SK-N-SH (cell line): ENCODE measurements at regions not wholly inside any gene's neighbourhood (a gene's known extent, or its start where the extent isn't known, plus 50 kb on each side); places are given as distances from the start of the nearest gene placed in this dataset.

Source experiments
- CTCF ChIA-PET: fragments of 300-600, 350-600 bp; formaldehyde crosslinking; extraction: SDS; loops from one replicate; lab custom pipeline; 2021; lab: Yijun Ruan, JAX
- POLR2A ChIA-PET: fragments of 350-600 bp; sonication (Branson Sonifier 250); formaldehyde crosslinking; extraction: SDS; loops from one replicate; lab custom pipeline; 2020; ENCODE audit warnings: antibody characterized with exemption, inconsistent platforms; lab: Yijun Ruan, JAX
- DNase-seq: peaks from one replicate; pipeline ENCODE4 v3.0.0; 2012
- H2AFZ ChIP-seq: fragments of 200-600 bp; sonication (generic); 2 replicates; pipeline ENCODE4 v1.8.1; 2016; ENCODE audit warnings: antibody characterized with exemption, mild to moderate bottlenecking, low read depth
- H3F3A ChIP-seq: fragments of 200-600 bp; sonication (generic); replicated peaks from 2 replicates; pipeline ENCODE3; 2016; ENCODE audit warnings: antibody characterized with exemption, mild to moderate bottlenecking; ENCODE audit not compliant: insufficient read depth
- H3K27ac ChIP-seq, 2 experiments: fragments of 200-500 bp in 1 of 2; fragments of 200-600 bp in 1 of 2; sonication (Bioruptor generic) in 1 of 2; sonication (generic), shearing (Covaris generic) in 1 of 2; 2 replicates each; pipeline versions ENCODE4 v1.5.1 to v1.6.1; 2014 to 2016; ENCODE audit warnings: low read depth in 2 of 2, inconsistent platforms in 1 of 2, low read length in 1 of 2, mild to moderate bottlenecking in 1 of 2, mixed read lengths in 1 of 2
- H3K27me3 ChIP-seq: fragments of 200-600 bp; sonication (generic), shearing (Covaris generic); 2 replicates; pipeline ENCODE4 v1.6.1; 2016; ENCODE audit warnings: mixed run types; ENCODE audit not compliant: insufficient read depth
- H3K36me3 ChIP-seq, 2 experiments: fragments of 200-500 bp in 1 of 2; fragments of 200-600 bp in 1 of 2; sonication (Bioruptor generic) in 1 of 2; sonication (generic) in 1 of 2; replicated peaks in 1 of 2; 2 replicates each; pipeline versions ENCODE3 to v1.5.1; 2014 to 2016; ENCODE audit warnings: low read length in 1 of 2, mild to moderate bottlenecking in 1 of 2; ENCODE audit not compliant: insufficient read depth in 2 of 2, control insufficient read depth in 1 of 2
- H3K4me1 ChIP-seq, 2 experiments: fragments of 200-500 bp in 1 of 2; fragments of 200-600 bp in 1 of 2; sonication (Bioruptor generic) in 1 of 2; sonication (generic), shearing (Covaris generic) in 1 of 2; 2 replicates each; pipeline versions ENCODE4 v1.5.1 to v1.6.1; 2014 to 2016; ENCODE audit warnings: low read depth in 1 of 2, low read length in 1 of 2, mixed run types in 1 of 2; ENCODE audit not compliant: insufficient read depth in 2 of 2, control insufficient read depth in 1 of 2
- H3K4me2 ChIP-seq: fragments of 200-600 bp; sonication (generic), shearing (Covaris generic); 2 replicates; pipeline ENCODE4 v1.6.1; 2017; ENCODE audit warnings: mixed run types
- H3K4me3 ChIP-seq, 2 experiments: fragments of 200-500 bp in 1 of 2; fragments of 200-600 bp in 1 of 2; sonication (Bioruptor generic) in 1 of 2; sonication (generic), shearing (Covaris generic) in 1 of 2; 2 replicates each; pipeline versions ENCODE4 v1.5.1 to v1.8.1; 2014 to 2016; ENCODE audit warnings: low read depth in 2 of 2, inconsistent platforms in 1 of 2, low read length in 1 of 2, mild to moderate bottlenecking in 1 of 2, mixed read lengths in 1 of 2, moderate library complexity in 1 of 2
- H3K79me2 ChIP-seq: fragments of 200-600 bp; sonication (generic); 2 replicates; pipeline ENCODE4 v1.8.1; 2017; ENCODE audit warnings: mild to moderate bottlenecking; ENCODE audit not compliant: insufficient read depth
- H3K9ac ChIP-seq: fragments of 200-600 bp; sonication (generic); 2 replicates; pipeline ENCODE4 v1.6.1; 2017; ENCODE audit warnings: mixed run types
- H3K9me2 ChIP-seq: fragments of 200-600 bp; sonication (generic); 2 replicates; pipeline ENCODE4 v1.6.1; 2017; ENCODE audit warnings: mixed run types
- H3K9me3 ChIP-seq: fragments of 200-600 bp; sonication (generic); 2 replicates; pipeline ENCODE4 v1.6.1; 2017; ENCODE audit warnings: mixed run types, mild to moderate bottlenecking, moderate library complexity
- H4K20me1 ChIP-seq: fragments of 200-600 bp; sonication (generic); 2 replicates; pipeline ENCODE4 v1.6.1; 2017; ENCODE audit warnings: mild to moderate bottlenecking, mixed run types; ENCODE audit not compliant: insufficient read depth
- EP300 ChIP-seq, 2 experiments: IDR thresholded peaks; 2 replicates each; pipeline versions ENCODE4 v1.4.0 to v1.6.1; 2012; ENCODE audit warnings: borderline replicate concordance in 1 of 2, low read depth in 1 of 2, low read length in 1 of 2
- MXI1 ChIP-seq: IDR thresholded peaks from 2 replicates; pipeline ENCODE4 v1.6.1; 2012; ENCODE audit warnings: mild to moderate bottlenecking, low read depth, low read length, improper control_type of control experiment
- NRF1 ChIP-seq: IDR thresholded peaks from 2 replicates; pipeline ENCODE4 v1.6.1; 2012; ENCODE audit warnings: low read depth, mild to moderate bottlenecking, low read length
- REST ChIP-seq: IDR thresholded peaks from 2 replicates; pipeline ENCODE4 v1.6.1; 2012; ENCODE audit warnings: mild to moderate bottlenecking, low read depth, low read length, moderate library complexity
- TCF12 ChIP-seq: IDR thresholded peaks from 2 replicates; pipeline ENCODE4 v1.4.0; 2012
- USF2 ChIP-seq: fragments of 150-350 bp; IDR thresholded peaks from 2 replicates; pipeline ENCODE4 v1.6.1; 2017; ENCODE audit warnings: antibody characterized with exemption, low read length, low read depth, borderline replicate concordance
- YY1 ChIP-seq: IDR thresholded peaks from 2 replicates; pipeline ENCODE4 v1.4.0; 2012; ENCODE audit warnings: low read depth, mild to moderate bottlenecking
- ZBTB33 ChIP-seq: IDR thresholded peaks from 2 replicates; pipeline ENCODE4 v1.4.0; 2012; ENCODE audit warnings: low read depth, borderline replicate concordance
- WGBS: methylation state at CpG from one replicate; pipeline ENCODE4 v1.1.6; 2017; ENCODE audit warnings: low lambda C conversion rate; 5-methylcytosine and 5-hydroxymethylcytosine counted together

- H2AFZ ChIP-seq, result no peak overlapping the region
- H4K20me1 ChIP-seq, result no peaks in the 10 kb centered on the region
- 76% methylated on average over 3 of the region's 3 CpGs for WGBS
- no peaks in the 10 kb centered on the region for H3K79me2 ChIP-seq
- H3K4me1 ChIP-seq, result no peaks in the 10 kb centered on the region; a peak in 1 of 4 replicates
- CTCF ChIA-PET, result interaction anchor here (0.7 to 1.9 kb wide), 5 partner anchors 10 to 172 kb away, joined by 3 to 8 read pairs (median 3); no protein-coding TSS in a partner anchor
- POLR2A ChIA-PET, result no interaction called here
- H3K9me3 ChIP-seq, result no peaks in the 10 kb centered on the region
- H3K27ac ChIP-seq, result no peak overlapping the region
- H3K27me3 ChIP-seq, result no peaks in the 10 kb centered on the region
- H3K4me3 ChIP-seq, result no peak overlapping the region
- H3F3A ChIP-seq, result no peaks in the 10 kb centered on the region
- no peak for DNase-seq
- H3K36me3 ChIP-seq, result no peaks in the 10 kb centered on the region
- no peaks in the 10 kb centered on the region for H3K9me2 ChIP-seq
- no peak overlapping the region for H3K4me2 ChIP-seq
- TF ChIP-seq EP300 (IDR thresholded peaks at IDR 0.05; ENCODE audit: borderline replicate concordance in 1 of 2, low read depth in 1 of 2, low read length in 1 of 2), result no peak
- 0 out of 2 replicates have a peak, but pooled peaks have one; percentile 6 for TF ChIP-seq TCF12
- TF ChIP-seq MXI1, result no peak
- H3K9ac ChIP-seq, result no peak overlapping the region
These were observed 117.5 kb downstream of the TRIB2 start for GRCh38 chr2:12834239-12834638.

- POLR2A ChIA-PET, result no interaction called here
- TF ChIP-seq NRF1 (no peak), REST (no peak), YY1 (no peak), USF2 (no peak), ZBTB33 (no peak)
- 91% methylated on average over 4 of the region's 4 CpGs for WGBS
These were observed 119.0 kb downstream of the TRIB2 start for GRCh38 chr2:12835733-12836132.

More at GRCh38 chr2:12835733-12836132, 119.0 kb downstream of the TRIB2 start:
- no peaks in the 10 kb centered on the region for H3K36me3 ChIP-seq
- no peaks in the 10 kb centered on the region for H3K27me3 ChIP-seq
- no peak overlapping the region for H3K27ac ChIP-seq
- no peak overlapping the region for H3K4me2 ChIP-seq
- no peak overlapping the region for H2AFZ ChIP-seq
- H3K4me3 ChIP-seq, result no peak overlapping the region
- CTCF ChIA-PET, result no interaction called here
- H4K20me1 ChIP-seq, result no peaks in the 10 kb centered on the region
- no peaks in the 10 kb centered on the region for H3K9me3 ChIP-seq
- H3K9ac ChIP-seq, result no peak overlapping the region
- H3K4me1 ChIP-seq, result no peaks in the 10 kb centered on the region; a peak in 1 of 4 replicates
- DNase-seq, result no peak
- no peaks in the 10 kb centered on the region for H3K79me2 ChIP-seq
- no peaks in the 10 kb centered on the region for H3F3A ChIP-seq
- H3K9me2 ChIP-seq, result no peaks in the 10 kb centered on the region
